GM12892 (cell line): ENCODE measurements at regions not wholly inside any gene's neighbourhood (a gene's known extent, or its start where the extent isn't known, plus 50 kb on each side); places are given as distances from the start of the nearest gene placed in this dataset.

Experiments used
- DNase-seq: peaks from one replicate; pipeline ENCODE4 v3.0.0; 2011; ENCODE audit not compliant: insufficient read length
- FAIRE-seq: peaks from 2 replicates; lab custom pipeline; 2011; peaks lifted over from hg19 to GRCh38; lab: Jason Lieb, UNC
- POLR2A ChIP-seq: IDR thresholded peaks from 2 replicates; pipeline ENCODE4 v1.6.1; 2011; ENCODE audit warnings: low read depth, low read length, control low read depth
- POLR2AphosphoS5 ChIP-seq: IDR thresholded peaks from 2 replicates; pipeline ENCODE4 v1.6.1; 2011; ENCODE audit warnings: low read depth, low read length, control low read depth
- TAF1 ChIP-seq: IDR thresholded peaks from 2 replicates; pipeline ENCODE4 v1.6.1; 2011; ENCODE audit warnings: low read depth, mild to moderate bottlenecking, control low read depth, low read length, borderline replicate concordance

- no peak for TF ChIP-seq TAF1
- no peak for TF ChIP-seq POLR2AphosphoS5
- no peak for TF ChIP-seq POLR2A
- DNase-seq: no peak
- no peak for FAIRE-seq
Observed at GRCh38 chr5:82931110-82931509, 146.1 kb downstream of the TMEM167A start.

- TF ChIP-seq POLR2A: no peak
- no peak for TF ChIP-seq TAF1
- no peak for TF ChIP-seq POLR2AphosphoS5
- DNase-seq (no peak), FAIRE-seq (no peak)
Observed at GRCh38 chr5:82925061-82925411, 152.2 kb downstream of the TMEM167A start.

GRCh38 chr5:82924226-82925060, 152.8 kb downstream of the TMEM167A start:
- TF ChIP-seq POLR2AphosphoS5 (no peak), POLR2A (no peak), TAF1 (no peak)
- no peak for DNase-seq
- FAIRE-seq: no peak

- TF ChIP-seq POLR2AphosphoS5: no peak
- TF ChIP-seq POLR2A: no peak
- TF ChIP-seq TAF1: no peak
- no peak for DNase-seq
- no peak for FAIRE-seq
Observed at GRCh38 chr5:82922086-82922734, 155.0 kb downstream of the TMEM167A start.

- no peak for TF ChIP-seq POLR2AphosphoS5
- TF ChIP-seq TAF1: no peak
- TF ChIP-seq POLR2A: no peak
- peak; percentile 24 for FAIRE-seq
Observed at GRCh38 chr5:82918311-82919031, 158.7 kb downstream of the TMEM167A start.

GRCh38 chr5:82917584-82917983, 159.6 kb downstream of the TMEM167A start:
- no peak for FAIRE-seq
- DNase-seq: peak; percentile 4
- TF ChIP-seq TAF1 (no peak), POLR2AphosphoS5 (no peak), POLR2A (no peak)

More at GRCh38 chr5:82918311-82919031, 158.7 kb downstream of the TMEM167A start:
- no peak for DNase-seq

- TF ChIP-seq TAF1: no peak
- no peak for TF ChIP-seq POLR2AphosphoS5
- TF ChIP-seq POLR2A: no peak
- DNase-seq (no peak), FAIRE-seq (no peak)
Observed at GRCh38 chr5:82913971-82914370, 163.2 kb downstream of the TMEM167A start.

- no peak for DNase-seq
- no peak for TF ChIP-seq TAF1
- TF ChIP-seq POLR2AphosphoS5: no peak
- TF ChIP-seq POLR2A: no peak
- no peak for FAIRE-seq
Observed at GRCh38 chr5:82912462-82912861, 164.7 kb downstream of the TMEM167A start.

- no peak for TF ChIP-seq POLR2A
- TF ChIP-seq TAF1: no peak
- TF ChIP-seq POLR2AphosphoS5: no peak
- no peak for FAIRE-seq
Observed at GRCh38 chr5:82911910-82912309, 165.3 kb downstream of the TMEM167A start.

GRCh38 chr5:82910905-82911304, 166.3 kb downstream of the TMEM167A start:
- DNase-seq: no peak
- no peak for TF ChIP-seq POLR2A
- no peak for TF ChIP-seq POLR2AphosphoS5
- no peak for TF ChIP-seq TAF1
- no peak for FAIRE-seq

More at GRCh38 chr5:82911910-82912309, 165.3 kb downstream of the TMEM167A start:
- no peak for DNase-seq

GRCh38 chr5:82910491-82910890, 166.7 kb downstream of the TMEM167A start:
- DNase-seq (no peak), FAIRE-seq (no peak)
- no peak for TF ChIP-seq POLR2A
- no peak for TF ChIP-seq POLR2AphosphoS5
- no peak for TF ChIP-seq TAF1

- DNase-seq (no peak), FAIRE-seq (no peak)
- TF ChIP-seq TAF1 (no peak), POLR2A (no peak)
Observed at GRCh38 chr5:82909771-82910170, 167.4 kb downstream of the TMEM167A start.
